Choroid plexus epithelial cell (primary cell): ENCODE measurements at regions not wholly inside any gene's neighbourhood (a gene's known extent, or its start where the extent isn't known, plus 50 kb on each side); places are given as distances from the start of the nearest gene placed in this dataset.

Experiments used
- DNase-seq: peaks from one replicate; pipeline ENCODE4 v3.0.0-alpha.2; 2010; ENCODE audit warnings: low read depth
- H3K4me3 ChIP-seq: 2 replicates; pipeline ENCODE4 v1.5.1; 2011; ENCODE audit warnings: low read depth, mild to moderate bottlenecking, control low read depth, low read length, moderate library complexity
- CTCF ChIP-seq: conservative IDR thresholded peaks from 2 replicates; pipeline ENCODE4 v1.5.1; 2011; ENCODE audit warnings: low read depth, mild to moderate bottlenecking, control low read depth, inconsistent platforms, low read length, moderate library complexity

- no peak overlapping the region for H3K4me3 ChIP-seq
- no peak for DNase-seq
- no peak for TF ChIP-seq CTCF
Observed at GRCh38 chr2:185050804-185051203, 452.5 kb downstream of the ZNF804A start.

- TF ChIP-seq CTCF: no peak
- no peak overlapping the region for H3K4me3 ChIP-seq
- no peak for DNase-seq
Observed at GRCh38 chr2:185063761-185064160, 465.4 kb downstream of the ZNF804A start.

GRCh38 chr2:185066128-185066527, 467.8 kb downstream of the ZNF804A start:
- no peak for TF ChIP-seq CTCF
- no peak for DNase-seq
- H3K4me3 ChIP-seq: no peak overlapping the region

GRCh38 chr2:185069107-185069506, 470.8 kb downstream of the ZNF804A start:
- H3K4me3 ChIP-seq: no peak overlapping the region
- no peak for TF ChIP-seq CTCF

GRCh38 chr2:185074156-185074555, 475.8 kb downstream of the ZNF804A start:
- TF ChIP-seq CTCF: no peak
- no peak overlapping the region for H3K4me3 ChIP-seq
- no peak for DNase-seq

More at GRCh38 chr2:185069107-185069506, 470.8 kb downstream of the ZNF804A start:
- DNase-seq: no peak

GRCh38 chr2:185082749-185083148, 484.4 kb downstream of the ZNF804A start:
- no peak for TF ChIP-seq CTCF
- no peak for DNase-seq
- H3K4me3 ChIP-seq: no peak overlapping the region

- no peak for TF ChIP-seq CTCF
Observed at GRCh38 chr2:185108588-185108987, 510.3 kb downstream of the ZNF804A start.

More at GRCh38 chr2:185108588-185108987, 510.3 kb downstream of the ZNF804A start:
- no peak overlapping the region for H3K4me3 ChIP-seq
- DNase-seq: no peak
